Endometrial microvascular endothelial cells (primary cell): ENCODE measurements at regions not wholly inside any gene's neighbourhood (a gene's known extent, or its start where the extent isn't known, plus 50 kb on each side); places are given as distances from the start of the nearest gene placed in this dataset.

Experiments
- in situ Hi-C: cut with HindIII; loops from 2 replicates; pipeline ENCODE4 v1.10.0; 2017; ENCODE audit warnings: low sequenced_read_pairs, low pct_unique_long_range_greater_than_20kb; ENCODE audit errors: inconsistent ontology term

DNA sequence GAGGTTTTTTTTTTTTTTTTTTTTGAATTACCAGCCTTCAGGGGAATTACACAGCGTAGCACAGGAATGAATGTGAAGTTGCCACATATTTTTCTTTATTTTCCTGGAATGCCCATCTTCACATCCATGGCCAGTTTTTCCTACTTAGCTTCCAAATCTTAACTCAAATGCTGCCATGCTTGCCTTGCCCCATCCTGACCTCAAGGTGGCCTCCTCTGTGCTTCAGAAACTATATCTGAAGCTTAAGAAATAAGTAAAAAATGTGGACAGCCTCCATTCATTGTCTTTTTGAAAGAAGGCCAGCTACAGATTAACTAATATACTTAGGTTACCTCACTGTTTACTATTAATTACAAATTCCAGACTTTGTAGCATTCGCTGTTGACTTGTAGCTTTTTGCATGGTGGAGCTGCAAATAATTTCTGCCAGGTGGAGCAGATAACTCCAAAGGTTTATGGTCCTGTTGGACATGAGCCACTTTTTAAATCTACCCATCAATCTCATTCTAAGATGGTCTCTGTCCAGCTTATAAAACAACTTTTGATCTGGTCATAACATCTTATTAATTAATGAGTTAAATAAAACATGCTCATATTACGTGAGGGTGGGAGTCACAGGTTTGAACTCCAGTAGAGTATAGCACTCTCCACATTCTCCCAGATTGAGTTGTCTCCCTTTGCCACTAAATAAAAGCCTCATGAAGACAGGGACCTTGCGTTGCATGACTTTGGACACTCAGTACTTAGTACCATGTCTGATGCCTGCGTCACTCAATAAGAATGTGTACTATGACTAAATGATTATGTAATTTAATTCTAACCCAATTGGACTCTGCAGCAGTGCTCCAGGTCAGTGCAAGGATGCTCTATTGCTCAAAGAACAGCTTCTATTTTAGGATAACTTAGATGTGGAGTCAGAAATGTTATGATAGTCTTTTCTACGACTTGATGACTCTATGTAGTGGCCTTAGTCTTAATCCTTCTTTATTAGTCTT, 678.6 kb upstream of the CITED2 start:
- in situ Hi-C loops: no loop called here

DNA sequence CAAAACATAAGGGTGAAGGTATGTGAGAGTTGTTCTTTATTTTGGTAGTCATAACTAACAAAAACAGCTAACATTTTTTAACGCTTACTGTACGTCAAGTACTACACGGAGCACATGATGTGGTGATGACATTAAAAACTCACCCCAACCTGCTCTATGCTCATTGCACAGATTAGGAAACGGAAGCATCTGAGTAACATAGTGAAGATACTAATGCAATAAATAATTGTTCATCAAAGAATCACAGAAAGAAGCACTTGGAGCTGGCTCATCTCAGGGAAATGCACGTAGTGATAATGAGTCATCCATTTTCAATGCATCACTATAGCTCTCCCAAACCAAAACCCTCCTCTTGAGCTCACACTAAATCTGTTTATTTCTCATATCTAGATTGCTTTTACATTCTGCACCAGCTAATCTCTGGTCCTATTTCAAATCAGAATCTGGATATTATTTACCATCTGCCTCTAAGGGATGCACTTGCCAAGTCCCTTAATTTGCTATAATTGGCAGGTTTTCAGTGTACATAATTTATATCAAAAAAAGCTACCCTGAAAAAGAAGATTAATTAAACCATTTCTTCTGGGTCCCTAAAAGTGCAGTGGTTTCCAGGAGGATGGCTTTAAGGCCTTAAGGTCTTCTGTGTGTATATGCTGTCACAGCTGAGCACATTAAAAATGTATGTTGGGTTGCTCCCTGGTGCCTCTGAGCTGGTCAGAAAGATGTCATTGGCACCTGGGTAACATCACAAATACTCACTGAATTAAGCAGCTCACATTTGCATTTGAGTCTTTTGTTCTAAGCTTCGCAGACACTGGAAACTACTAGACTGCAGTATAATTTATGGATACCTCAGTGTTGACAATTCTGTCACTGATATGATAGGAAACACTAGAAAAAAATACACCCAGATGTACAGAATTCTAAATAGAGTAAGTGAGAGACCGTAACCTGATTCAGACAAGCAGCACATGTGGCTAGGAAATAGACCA, 677.4 kb upstream of the CITED2 start:
- in situ Hi-C loops: no loop called here

- in situ Hi-C loops: no loop called here
Observed at GRCh38 chr6:140050101-140050995, 675.9 kb upstream of the CITED2 start.

DNA sequence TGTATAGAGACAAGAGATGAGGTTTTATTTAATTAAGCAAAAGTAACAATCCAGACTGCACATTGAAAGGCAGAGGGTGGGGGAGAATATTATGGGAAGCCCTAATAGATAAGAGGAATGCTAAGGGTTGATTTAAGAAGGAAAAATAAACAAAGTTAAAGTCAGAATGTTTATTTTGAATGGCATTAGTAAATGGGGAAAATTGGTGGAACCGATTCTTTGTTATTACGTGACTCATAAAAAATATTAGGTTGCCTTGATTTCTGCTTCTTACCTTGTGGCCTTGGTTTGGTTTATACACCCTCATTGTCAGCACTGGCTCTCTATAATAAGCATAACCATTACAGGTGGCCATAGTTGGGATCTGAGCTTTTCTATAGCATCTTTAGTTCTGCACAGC, 674.8 kb upstream of the CITED2 start:
- in situ Hi-C loops: no loop called here

GRCh38 chr6:140048202-140048790, 673.8 kb upstream of the CITED2 start:
- in situ Hi-C loops: no loop called here

DNA sequence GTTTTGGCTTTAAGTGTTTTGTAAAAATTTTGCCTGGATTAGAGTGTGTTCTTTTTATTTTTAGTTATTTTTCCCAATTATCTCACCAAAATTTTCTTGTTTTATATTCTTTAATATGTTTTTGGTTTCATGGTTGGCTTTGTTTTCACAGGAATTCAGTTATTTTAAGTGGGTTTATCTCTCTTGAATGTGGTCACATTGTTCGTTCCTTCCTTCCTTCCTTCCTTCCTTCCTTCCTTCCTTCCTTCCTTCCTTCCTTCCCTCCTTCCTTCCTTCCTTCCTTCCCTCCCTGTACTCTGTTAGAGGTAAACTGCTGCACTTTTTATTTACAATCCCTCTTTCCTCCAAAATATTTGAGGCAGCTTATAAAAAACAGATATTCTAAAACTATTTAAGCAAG, 672.9 kb upstream of the CITED2 start:
- in situ Hi-C loops: no loop called here

DNA sequence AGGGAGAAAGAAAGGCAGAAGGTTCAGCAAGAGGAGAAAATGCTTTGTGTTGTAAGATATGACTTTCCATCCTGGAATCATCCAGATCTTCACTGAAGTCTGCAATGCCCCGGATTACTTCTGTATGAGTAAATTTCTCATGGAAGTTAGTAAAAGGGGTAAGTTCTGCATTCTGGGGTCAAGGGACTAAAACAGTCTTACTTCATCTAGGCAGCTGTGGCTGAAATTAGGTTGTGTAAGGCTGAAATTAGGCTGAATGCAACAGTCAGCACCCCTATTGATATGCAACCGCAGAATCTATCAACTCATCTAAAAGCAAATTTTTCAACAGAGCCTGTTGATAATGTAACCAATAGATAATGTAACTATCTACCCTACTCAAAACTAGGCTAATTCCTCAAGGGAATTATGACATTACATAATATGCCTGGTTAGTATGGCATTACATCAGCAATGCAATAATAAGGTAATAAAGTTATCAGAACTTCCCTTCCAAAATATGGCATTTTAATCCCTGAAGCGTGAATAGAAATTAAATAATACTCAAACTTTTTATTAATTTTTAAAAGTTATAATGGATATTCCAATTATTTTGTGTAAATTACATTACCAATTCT, 671.7 kb upstream of the CITED2 start:
- in situ Hi-C loops: no loop called here

GRCh38 chr6:140045116-140045515, 670.7 kb upstream of the CITED2 start:
- in situ Hi-C loops: no loop called here

DNA sequence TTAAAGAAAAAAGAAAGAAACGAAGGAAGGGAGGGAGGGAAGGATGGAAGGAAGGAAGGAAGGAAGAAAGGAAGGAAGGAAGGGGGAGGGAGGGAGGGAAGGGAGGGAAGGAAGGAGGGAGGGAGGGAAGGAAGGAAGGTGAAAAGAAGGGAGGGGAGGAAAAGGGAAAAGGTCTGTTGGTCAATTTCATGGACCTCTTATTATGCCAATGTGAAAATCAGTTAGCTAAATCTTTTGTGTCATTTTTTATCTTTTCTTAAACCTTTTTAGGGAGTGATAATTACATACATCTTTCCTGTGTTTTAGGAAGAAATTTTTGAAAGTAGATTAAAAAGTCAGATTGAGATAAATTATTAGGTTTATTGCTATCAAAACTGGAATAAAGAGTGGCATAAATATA, 670.2 kb upstream of the CITED2 start:
- in situ Hi-C loops: no loop called here

- in situ Hi-C loops: no loop called here
Observed at GRCh38 chr6:140043762-140044378, 669.4 kb upstream of the CITED2 start.

GRCh38 chr6:140043357-140043756, 668.9 kb upstream of the CITED2 start:
- in situ Hi-C loops: no loop called here

- in situ Hi-C loops: no loop called here
Observed at GRCh38 chr6:140041571-140042332, 667.3 kb upstream of the CITED2 start.

- in situ Hi-C loops: no loop called here
Observed at GRCh38 chr6:140041056-140041455, 666.6 kb upstream of the CITED2 start.

GRCh38 chr6:140040396-140040795, 665.9 kb upstream of the CITED2 start:
- in situ Hi-C loops: no loop called here

DNA sequence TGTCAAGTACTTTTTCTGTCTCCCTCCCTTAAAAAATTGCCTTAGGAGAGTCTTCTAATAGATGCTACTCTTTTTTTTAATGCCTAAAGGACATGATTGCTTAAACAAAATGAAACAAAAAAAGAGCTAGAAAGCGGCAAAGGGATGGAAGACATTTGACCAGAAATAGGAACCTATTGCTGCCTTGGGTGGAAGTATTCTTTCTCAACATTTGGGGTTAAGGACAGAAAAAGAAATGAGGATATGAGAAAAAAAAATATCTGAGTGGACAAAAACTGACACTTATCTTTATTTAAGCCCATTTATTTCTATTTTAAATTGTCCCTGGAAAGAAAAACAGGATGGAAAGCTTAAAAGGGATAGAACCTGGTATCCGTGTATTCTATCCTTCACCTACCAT, 664.9 kb upstream of the CITED2 start:
- in situ Hi-C loops: no loop called here

GRCh38 chr6:140036196-140036595, 661.7 kb upstream of the CITED2 start:
- in situ Hi-C loops: no loop called here

DNA sequence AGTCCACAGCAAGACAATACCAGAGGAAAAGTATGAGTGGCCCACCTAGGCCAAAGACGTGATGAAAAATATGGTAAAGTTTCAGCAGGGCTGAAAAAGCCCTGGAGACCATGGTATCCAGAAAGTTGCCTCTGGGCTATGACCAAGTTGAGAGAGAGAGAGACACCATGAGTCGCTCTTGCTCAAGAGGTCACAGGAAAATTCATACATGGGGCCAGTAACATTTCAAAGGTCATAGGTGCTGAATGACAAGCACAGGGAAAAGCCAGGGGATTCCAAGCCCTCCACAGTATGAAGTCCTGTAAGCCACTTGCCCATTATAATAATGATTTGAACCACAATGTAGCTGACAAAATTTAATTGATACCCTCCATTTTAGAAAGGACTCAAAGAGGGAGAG, 657.7 kb upstream of the CITED2 start:
- in situ Hi-C loops: no loop called here
